KG1 (cell line): ENCODE measurements at regions not wholly inside any gene's neighbourhood (a gene's known extent, or its start where the extent isn't known, plus 50 kb on each side); places are given as distances from the start of the nearest gene placed in this dataset.
"Not testable (repeated sequence)": the region's sequence is repeated elsewhere in the genome, so short reads cannot be mapped to it uniquely, and the experiment has no call there.

Source experiments
- DNase-seq: peaks from one replicate; lab custom pipeline; 2025; lab: John Stamatoyannopoulos, UW

DNA sequence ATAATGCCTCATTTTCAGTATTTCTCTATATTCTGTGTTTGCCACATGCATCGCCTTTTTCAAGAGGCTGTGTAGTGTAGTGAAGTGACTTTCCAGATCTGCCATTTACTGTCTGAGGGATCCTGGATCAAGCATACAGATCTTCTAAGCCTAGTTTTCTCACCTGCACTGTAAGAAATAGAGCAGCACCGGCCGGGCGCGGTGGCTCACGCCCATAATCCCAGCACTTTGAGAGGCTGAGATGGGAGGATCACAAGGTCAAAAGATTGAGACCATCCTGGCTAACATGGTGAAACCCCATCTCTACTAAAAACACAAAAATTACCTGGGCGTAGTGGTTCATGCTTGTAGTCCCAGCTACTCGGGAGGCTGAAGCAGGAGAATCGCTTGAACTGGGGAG lies 1387.5 kb downstream of the AACS start:
- DNase-seq: not testable (repeated sequence)

DNA sequence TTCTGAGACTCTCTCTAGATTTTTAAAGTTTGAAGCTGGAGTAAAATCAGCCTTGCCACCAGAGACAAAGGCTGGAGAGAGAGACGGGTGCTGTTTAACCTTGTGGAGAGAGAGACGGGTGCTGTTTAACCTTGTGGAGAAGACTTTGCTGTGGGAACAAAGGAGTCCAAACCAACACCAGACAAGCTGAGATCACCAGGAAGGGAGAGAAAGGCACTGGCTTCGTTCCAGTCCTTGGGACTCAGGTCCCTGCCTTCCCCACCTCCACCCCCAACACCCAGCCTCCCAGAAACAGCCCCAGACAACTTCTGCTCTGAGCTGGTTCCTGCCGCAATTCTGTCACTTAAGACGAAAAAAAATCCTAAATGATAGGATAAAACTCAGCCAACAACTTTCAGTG lies 1389.3 kb downstream of the AACS start:
- DNase-seq: no peak

DNA sequence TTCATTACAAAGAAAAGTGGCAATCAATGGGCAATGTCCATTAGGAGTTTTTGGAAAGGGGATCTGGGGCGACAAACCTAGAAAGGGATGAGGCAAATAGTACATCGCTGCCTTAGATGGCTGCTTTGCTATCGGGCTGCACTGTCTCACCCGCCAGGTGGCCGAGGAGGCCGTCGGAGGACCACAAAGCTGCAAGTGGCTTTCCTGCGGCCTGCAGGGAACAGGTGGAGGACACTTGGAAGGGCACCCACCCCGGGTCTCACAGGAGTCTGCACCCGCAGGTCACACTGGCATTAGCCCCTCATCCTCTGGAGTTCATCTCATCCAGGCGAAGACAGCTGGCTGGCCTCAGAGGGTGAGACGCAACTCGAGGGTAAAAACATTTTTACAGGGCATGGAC lies 1392.5 kb downstream of the AACS start:
- no peak for DNase-seq

DNA sequence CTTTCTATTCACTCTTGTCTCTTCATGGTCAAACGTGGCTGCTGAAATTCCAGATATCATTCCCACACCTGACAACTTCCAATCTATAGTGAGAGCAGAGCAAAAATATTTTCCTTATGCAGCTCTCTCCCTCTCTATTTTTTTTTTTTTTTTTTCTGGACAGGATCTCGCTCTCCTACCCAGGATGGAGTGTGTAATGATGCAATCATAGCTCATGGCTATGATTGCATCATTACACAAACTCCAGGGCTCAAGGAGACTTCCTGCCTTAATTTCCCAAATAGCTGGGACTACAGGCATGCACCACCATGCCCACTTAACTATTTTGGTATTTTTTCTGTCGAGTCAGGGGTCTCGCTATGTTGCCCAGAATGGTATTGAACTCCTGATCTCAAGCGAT lies 1398.9 kb downstream of the AACS start:
- no peak for DNase-seq

GRCh38 chr12:126469211-126469610 lies 1404.0 kb downstream of the AACS start:
- no peak for DNase-seq

GRCh38 chr12:126474703-126475102 lies 1409.5 kb downstream of the AACS start:
- DNase-seq: no peak

DNA sequence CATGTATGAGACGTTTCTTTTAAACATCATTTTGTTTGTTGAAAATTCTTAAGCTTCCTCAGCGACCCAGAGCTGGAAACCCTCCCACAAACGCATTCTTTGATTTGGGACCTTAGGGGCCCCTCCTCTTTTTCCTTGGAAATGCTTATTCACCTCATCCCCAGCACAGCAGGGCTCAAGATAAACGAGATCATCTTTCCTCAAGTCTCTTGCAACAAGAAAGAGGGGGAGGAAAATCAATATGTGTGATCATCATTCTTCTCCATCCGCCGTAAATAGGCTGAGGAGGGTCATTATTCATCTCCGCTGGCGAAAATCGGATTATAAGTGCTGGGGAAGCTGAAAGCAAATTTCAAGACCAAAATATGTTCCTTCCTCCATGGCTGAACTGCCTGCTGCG lies 1415.2 kb downstream of the AACS start:
- DNase-seq: no peak

GRCh38 chr12:126481688-126482087 lies 1416.5 kb downstream of the AACS start:
- no peak for DNase-seq

- no peak for DNase-seq
These were observed 1417.1 kb downstream of the AACS start for GRCh38 chr12:126482238-126482889.

- no peak for DNase-seq
These were observed 1418.2 kb downstream of the AACS start for GRCh38 chr12:126483145-126484068.

- DNase-seq: no peak
These were observed 1422.3 kb downstream of the AACS start for GRCh38 chr12:126487431-126487980.

- no peak for DNase-seq
These were observed 1423.6 kb downstream of the AACS start for GRCh38 chr12:126488806-126489205.

GRCh38 chr12:126492181-126492580 lies 1426.9 kb downstream of the AACS start:
- DNase-seq: no peak

DNA sequence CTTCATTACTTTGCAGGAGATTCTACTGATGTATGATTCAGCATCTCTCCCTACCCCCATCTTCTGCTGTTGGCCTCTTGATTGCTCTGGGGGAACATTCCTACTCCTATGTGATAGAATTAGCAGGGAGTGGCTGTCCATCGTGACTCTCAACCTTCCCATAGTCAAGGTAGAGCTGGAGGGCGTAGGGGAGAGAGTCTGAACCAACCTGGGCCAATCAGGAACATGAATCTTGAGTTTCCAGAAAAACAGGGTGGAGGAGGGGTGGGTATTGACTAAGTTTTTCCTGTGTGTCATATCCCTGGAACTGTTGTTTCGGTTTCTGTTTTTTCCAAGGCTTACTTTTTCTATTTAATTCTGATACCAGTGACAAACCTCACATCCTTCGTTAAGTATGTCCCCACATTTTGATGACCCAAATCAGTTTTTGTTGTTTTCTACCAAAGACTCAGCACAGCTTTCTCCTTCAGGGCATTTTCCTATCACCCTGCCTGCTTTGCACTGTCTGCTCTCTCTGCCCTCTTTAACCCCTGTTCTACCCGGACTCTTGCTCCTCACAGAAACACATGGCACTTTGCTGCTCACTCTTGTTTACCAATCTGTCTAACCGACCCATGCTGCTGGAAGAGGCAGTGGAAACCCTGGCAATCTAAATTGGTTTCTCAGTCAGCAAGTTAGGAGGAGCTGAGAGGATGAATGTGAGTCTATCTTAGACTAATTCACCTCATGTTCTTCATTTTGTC lies 1428.3 kb downstream of the AACS start:
- no peak for DNase-seq

DNA sequence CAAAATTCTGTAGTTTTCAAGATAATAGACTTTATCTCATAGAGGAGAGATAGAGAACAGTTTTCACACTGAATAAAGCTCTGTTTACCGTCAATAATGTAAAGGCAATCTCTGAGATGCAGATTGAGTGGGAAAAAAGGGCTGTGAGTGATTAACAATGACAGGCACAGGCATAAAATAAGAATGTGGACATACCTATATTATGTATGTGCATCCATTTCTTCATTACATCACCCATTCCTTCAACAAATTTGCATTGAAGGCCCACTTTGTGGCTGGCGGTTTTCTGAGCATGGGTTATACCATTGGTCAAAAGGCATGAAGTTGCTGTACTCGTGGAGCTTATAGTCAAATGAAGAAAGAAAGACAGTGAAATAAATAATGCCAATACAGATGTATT lies 1431.0 kb downstream of the AACS start:
- DNase-seq: no peak

GRCh38 chr12:126506426-126507182 lies 1441.4 kb downstream of the AACS start:
- no peak for DNase-seq

DNA sequence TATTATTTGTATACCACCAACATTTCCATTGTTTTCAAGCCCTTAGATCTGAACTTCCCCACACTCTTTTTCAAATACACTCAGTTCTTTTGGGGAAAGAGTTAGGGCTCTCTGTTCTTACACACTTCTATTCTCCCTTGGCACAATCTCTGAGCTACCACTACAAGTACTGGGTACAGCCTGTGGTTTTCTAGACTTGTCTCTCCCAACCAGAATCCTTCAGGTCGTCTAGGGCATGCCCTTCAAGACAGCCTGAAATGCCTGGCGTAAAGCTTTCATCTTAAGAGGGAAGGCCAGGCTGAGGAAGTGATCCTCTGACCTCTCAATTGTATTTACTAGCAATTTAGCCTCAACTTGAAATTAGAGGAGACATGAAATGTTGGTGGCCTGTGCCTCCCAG lies 1442.0 kb downstream of the AACS start:
- no peak for DNase-seq

GRCh38 chr12:126509572-126509971 lies 1444.3 kb downstream of the AACS start:
- no peak for DNase-seq

- no peak for DNase-seq
These were observed 1445.4 kb downstream of the AACS start for GRCh38 chr12:126510630-126511029.

GRCh38 chr12:126512916-126513913 lies 1448.0 kb downstream of the AACS start:
- no peak for DNase-seq
